ENCODE measurements at regions not wholly inside any gene's neighbourhood (a gene's known extent, or its start where the extent isn't known, plus 50 kb on each side); places are given as distances from the start of the nearest gene placed in this dataset.

- TF ChIP-seq, protein P1, sequence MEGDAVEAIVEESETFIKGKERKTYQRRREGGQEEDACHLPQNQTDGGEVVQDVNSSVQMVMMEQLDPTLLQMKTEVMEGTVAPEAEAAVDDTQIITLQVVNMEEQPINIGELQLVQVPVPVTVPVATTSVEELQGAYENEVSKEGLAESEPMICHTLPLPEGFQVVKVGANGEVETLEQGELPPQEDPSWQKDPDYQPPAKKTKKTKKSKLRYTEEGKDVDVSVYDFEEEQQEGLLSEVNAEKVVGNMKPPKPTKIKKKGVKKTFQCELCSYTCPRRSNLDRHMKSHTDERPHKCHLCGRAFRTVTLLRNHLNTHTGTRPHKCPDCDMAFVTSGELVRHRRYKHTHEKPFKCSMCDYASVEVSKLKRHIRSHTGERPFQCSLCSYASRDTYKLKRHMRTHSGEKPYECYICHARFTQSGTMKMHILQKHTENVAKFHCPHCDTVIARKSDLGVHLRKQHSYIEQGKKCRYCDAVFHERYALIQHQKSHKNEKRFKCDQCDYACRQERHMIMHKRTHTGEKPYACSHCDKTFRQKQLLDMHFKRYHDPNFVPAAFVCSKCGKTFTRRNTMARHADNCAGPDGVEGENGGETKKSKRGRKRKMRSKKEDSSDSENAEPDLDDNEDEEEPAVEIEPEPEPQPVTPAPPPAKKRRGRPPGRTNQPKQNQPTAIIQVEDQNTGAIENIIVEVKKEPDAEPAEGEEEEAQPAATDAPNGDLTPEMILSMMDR (IDR thresholded peaks at IDR 0.05), result peak in 1 of 4 experiments; percentile 4
- TF ChIP-seq EP300 (IDR thresholded peaks at IDR 0.05), result no peak
Measured at GRCh38 chr22:44363013-44363979, 50.5 kb upstream of the SHISAL1 start.

Measured in gastroesophageal sphincter (tissue), 3 donors.